HG02798 (cell line): ENCODE measurements at regions not wholly inside any gene's neighbourhood (a gene's known extent, or its start where the extent isn't known, plus 50 kb on each side); places are given as distances from the start of the nearest gene placed in this dataset.
"Not testable (repeated sequence)": the region's sequence is repeated elsewhere in the genome, so short reads cannot be mapped to it uniquely, and the experiment has no call there.

Experiments used
- ATAC-seq: cut with Tn5 transposase; IDR thresholded peaks from one replicate; pipeline ENCODE4 v1.9.1; 2021; ENCODE audit warnings: mild to moderate bottlenecking; ENCODE audit not compliant: unreplicated experiment, poor library complexity

DNA sequence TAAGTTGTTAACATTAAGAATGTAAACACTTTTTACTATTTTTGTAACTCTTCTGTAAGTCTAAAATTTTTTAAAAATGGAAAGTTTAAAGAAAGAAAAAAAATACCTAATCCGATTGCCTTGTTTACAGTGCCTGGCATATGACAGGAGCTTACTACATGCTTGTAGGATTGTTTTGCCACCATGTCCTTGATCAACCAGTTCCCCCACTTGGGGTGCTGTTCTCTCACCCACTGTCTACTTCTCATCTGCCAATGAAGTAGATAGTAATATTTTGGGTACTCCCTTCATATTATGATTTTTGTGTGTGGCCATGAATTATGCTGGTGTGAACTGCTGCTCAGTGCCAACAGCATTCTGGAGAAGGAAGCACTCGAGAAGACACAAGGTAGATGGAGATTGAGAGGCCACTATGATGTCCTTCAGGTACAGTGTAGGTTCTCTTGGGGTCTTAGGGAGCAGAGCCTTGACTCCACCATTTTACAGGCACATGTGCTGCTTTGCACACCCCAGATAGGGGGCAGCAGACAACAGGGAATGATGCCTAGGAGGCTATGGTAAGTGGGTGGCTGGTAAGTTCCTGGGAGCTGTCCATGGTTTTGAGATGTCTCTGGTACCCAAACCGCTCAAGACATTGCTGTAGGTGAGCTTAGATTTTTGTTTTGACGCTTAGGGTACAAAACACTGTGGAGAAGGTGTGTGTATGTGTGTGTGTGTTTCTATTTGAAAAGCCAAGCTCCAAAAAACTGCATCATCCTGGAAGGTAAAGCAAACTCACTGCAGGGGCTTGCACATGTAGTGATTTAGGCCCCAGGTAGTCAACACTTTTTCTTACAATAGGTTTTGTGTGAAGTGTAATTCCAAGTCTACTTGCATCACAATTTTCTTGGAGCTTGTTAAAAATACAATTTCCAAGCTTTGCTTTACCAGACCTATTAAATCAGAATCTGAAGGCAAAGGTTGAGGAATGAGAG lies 494.5 kb upstream of the LARGE1 start:
- ATAC-seq = no peak

DNA sequence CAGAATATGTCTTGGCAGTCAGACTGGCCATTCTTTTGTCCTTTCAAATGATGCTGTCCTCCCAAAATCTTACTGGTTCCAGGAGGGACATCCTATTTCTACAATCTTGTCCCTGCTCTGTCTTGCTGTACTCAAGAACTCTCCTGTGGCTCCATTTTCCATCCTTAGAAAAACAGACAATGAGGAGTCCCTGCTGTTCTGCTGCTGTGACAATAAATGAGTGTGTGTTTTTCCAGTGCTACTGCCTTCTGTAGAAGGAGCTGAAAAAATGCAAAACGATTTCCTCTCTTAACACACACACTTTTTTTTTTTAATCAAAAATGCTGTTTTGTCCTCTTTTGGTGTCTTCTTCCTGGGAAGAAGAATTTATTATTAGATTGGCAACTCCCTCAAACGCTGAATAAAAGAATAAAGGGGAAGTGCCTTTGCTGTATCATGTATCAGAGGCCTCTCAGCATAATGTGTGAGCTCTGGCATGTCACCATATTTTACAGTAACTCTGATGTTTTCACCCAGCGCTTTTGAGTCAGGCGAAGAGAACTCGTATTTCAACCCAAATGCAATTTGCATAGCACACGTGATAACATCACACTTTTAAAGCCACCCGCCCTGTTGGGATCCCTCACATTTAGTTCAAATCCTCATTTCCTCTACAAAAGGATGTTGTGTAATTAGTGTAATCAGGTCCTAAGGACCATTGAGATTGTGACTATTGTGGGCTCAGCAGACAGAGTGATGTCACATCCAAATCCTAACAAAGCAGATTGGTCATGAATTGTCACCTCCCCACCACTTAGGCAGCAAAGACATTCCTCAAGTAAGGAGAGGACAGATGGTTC lies 496.0 kb upstream of the LARGE1 start:
- ATAC-seq = no peak

DNA sequence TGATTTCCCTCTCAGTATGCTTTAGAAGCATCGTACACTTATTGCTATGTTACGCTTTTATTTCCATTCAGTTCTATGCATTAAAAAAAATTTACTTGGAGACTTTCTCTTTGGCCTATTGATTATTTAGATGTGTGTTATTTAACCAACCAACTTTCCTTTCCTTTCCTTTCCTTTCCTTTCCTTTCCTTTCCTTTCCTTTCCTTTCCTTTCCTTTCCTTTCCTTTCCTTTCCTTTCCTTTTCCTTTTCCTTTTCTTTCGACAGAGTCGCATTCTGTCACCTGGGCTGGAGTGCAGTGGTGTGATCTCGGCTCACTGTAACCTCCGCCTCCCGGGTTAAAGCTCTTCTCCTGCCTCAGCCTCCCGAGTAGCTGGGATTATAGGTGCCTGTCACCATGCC lies 502.7 kb upstream of the LARGE1 start:
- not testable (repeated sequence) for ATAC-seq

DNA sequence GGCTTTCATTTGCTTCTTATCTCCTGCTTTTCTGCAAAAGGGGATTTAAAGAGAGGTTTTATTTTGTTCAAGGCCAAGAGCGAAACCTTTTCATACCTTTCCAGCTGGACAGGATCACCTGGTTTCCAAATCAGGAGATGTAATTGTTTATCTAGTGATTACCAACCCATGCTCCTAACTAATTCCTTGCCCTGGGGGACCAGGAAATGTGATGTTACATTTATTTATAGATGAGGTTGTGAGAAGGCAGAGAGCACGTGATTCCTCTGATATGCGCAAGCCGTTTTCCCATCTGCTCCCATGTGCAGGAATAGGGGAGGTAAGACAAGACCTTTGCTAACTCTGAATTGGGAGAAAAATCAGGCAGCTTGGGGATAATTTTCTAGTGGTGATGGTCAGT lies 507.2 kb upstream of the LARGE1 start:
- ATAC-seq = no peak

DNA sequence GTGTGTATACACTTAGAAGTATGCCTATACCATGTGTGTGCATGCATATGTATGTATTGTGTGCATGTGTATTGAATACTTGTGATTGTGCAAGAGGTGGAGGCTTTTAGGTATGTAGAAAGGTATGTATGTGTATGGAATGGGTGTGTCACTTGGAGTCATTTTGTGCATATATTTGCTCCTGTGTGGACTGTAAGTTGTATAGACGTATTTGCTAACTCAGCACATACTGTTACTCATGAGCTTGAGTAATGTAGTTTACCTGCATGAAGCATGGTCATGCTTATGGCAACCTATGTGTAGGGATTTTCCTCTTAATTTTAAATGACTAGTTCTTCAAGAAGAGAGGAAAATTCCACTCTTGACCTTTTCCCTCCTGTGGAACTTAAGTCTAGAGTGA lies 507.6 kb upstream of the LARGE1 start:
- ATAC-seq = no peak

DNA sequence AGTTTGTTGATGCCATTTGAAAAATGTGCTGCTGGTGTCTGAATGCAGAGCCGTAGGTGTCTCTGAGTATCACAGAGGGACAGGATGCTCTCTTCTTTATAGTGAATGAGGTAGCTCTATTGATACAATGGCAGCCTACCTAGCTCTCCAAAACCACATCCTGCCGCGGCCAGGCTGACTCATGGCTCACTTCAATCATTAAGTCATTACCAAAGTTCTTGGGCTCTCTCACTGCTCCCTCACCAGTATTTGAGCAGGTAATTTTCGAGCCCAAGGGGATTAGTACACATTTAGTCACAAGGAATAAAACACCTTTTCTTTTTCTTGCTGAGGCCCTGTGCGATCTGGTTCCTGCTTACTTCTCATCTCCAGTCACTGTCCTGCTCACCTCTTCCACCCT lies 509.0 kb upstream of the LARGE1 start:
- ATAC-seq = no peak

DNA sequence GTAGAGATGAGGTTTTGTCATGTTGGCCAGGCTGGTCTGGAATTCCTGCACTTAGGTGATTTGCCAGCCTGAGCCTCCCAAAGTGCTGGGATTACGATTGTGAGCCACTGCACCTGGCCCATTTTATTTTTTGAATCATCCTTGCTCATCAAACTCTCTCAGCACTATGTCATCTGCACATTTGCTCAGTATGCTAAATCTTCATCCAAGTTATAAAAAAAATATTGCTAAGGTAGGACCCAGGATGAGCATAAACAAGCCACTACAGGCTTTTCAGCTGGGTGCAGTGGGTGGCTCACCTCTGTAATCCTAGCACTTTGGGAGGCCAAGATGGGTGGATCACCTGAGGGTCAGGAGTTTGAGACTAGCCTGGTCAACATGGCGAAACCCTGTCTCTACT lies 510.1 kb upstream of the LARGE1 start:
- ATAC-seq = no peak

DNA sequence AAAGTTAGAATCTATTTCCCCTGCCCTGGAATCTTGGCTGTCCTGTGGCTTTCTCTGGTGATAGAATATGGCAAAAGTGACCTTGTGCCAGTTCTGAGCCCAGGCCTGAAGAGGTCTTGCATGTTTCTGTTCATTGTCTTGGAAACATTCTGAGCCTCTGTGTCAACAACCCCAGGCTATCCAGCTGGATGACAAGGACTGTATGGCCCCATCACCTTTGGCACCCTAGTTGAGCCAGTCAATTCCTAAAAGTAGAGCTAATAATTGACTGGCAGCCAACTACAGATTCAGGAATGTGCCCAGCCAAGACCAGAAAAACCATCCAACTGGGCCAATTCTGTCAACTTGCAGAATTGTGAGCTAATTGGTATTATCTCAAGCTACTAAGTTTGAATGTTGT lies 514.1 kb upstream of the LARGE1 start:
- no peak for ATAC-seq

DNA sequence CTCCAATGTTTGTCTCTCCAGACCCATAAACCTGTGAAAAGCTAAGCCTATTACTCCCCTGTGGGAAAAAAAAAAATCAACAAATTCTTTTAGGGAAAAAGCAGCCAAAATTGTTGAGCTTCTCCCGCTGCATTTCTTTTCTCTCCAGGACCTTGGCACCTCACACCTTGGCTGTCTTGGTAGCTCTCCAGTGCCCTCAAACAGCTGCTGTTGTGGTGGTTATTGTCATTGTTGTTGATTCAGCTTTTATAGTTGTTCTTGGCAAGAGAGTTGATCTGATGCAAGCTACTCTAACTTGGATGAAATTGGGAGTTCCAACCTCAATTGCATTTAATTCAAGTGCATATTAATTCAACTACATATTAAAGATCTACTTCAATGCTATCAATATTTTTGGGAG lies 516.9 kb upstream of the LARGE1 start:
- no peak for ATAC-seq

DNA sequence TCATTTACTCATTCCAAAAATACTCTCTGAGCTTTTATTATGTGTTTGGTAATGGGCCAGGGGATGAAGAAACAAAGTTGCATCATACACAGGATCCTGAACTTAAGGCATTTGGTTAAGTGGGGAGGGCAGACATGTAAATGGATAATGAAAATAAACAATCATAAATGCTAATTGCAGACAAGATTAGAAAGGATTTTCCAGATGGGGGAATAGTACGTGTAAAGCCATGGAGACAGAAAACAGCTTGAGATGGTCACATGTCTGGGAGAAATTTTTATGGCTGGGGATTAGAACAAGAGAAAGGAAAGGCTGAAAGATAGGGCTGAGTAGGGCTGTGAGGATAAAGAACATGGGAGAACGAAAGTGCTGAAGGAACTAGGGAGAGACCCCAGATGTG lies 534.3 kb upstream of the LARGE1 start:
- no peak for ATAC-seq

DNA sequence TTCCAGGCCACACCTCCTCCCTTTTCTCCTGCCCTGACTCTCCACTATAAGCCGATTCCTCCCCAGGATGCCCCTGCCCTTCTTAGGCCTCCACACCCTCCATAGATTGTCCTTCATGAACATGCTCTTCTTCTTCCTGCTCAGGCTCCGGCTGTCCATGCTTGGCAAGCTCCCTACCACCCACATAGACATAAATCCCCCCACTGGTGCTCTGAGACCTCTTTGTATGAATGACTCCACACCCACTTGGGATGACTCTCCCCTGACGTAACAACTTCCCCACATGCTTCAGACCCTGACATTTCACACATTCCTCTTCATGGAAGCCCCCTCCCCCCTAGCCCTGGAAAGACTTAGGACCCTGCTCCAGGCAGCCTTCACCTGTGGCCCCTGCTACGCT lies 542.5 kb upstream of the LARGE1 start:
- no peak for ATAC-seq

DNA sequence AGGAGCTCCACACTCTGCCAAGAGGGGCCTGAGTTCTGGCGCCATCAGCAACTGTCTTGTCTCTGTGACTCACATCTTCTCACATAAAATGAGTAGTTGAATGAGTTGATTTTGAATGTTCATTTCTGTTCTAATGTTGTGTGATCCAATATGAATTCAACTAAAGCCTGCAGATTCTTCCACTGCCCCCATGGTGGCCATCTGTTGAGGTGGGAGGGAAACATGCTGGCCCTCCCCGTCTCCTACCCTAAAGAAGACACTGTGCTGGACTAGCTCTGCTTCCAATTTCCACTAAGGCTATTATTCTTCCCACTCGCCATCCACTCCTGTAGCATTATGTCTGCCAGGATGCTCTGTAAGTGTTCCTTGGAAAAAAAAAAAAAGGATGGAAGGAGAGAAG lies 555.6 kb upstream of the LARGE1 start:
- no peak for ATAC-seq

DNA sequence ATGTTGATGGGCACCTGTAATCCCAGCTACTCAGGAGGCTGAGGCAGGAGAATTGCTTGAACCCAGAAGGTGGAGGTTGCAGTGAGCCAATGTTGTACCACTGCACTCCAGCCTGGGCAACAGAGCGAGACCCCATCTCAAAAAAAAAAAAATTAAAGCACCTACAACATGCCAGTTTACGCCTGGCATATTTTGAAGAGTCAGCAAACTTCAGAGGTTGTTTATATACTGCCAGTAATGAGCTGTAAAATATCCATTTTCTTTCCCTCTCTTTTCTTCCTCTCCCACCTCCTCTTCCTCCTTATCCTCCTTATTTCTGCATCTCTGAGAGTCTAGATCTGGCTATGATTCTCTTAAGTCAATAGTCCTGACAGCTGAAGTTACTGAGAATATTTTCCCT lies 556.5 kb upstream of the LARGE1 start:
- ATAC-seq = no peak

DNA sequence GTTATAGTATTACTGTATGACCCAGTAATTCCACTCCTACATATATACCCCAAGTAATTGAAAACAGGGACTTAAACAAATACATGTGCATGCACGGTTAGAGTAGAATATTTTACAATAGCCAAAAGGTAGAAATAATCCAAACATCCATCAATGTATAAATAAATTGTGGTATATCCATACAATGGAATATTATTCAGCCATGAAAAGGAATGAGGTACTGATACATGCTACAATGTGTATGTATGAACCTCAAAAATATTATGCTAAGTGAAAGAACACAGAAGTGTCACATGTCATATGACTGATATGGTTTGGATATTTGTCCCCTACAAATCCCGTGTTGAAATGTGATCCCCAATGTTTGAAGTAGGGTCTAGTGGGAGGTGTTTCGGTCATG lies 560.8 kb upstream of the LARGE1 start:
- no peak for ATAC-seq

DNA sequence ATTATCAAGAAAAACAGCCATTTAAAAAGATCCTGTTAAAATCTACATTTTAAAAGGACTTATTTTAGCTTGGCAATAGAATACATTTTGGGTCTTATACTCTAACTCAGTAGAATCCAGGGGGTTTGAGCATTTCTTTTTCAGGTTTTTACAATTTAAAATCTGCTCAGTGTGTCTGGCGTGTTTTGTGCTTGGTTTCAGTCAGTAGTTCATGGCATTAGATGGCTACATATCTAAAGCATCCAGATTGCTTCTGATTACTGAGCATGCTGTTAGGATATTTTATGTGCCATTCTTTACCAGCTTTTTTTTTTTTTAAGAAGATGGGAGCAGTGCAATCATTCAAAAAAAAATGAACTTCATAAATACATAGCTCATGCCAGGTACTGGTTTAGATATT lies 566.1 kb upstream of the LARGE1 start:
- no peak for ATAC-seq

DNA sequence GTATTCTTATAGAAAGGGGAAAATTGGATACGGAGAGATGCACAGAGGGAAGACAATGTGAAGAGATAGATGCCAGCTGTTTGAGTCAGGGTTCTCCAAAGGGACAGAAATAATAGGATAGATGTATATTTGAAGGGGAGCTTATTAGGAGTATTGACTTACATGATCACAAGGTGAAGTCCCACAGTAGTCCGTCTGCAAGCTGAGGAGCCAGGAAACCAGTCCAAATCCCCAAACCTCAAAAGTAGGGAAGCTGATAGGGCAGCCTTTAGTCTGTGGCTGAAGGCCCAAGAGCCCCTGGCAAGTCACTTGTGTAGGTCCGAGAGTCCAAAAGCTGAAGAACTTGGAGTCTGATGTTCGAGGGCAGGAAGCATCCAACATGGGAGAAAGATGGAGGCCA lies 569.6 kb upstream of the LARGE1 start:
- ATAC-seq = no peak

DNA sequence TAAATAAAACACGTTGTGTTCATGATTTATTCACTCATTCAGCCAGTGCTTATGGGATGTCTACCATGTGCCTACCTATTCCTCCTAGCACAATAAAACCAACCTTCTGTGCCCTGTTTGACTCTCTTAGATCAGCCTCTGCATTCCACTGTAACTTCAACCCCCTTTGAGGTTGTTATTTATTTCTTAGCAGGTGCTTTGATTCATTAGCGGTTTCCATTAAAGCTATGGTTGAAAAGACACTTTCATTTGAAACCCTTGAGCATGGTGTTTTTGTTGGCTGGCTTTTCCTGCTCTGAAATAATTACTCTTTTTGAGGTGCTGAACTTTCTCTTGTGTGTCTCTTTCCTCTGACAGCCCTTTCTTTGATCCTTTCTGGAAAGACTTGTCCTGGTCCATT lies 570.6 kb upstream of the LARGE1 start:
- no peak for ATAC-seq

DNA sequence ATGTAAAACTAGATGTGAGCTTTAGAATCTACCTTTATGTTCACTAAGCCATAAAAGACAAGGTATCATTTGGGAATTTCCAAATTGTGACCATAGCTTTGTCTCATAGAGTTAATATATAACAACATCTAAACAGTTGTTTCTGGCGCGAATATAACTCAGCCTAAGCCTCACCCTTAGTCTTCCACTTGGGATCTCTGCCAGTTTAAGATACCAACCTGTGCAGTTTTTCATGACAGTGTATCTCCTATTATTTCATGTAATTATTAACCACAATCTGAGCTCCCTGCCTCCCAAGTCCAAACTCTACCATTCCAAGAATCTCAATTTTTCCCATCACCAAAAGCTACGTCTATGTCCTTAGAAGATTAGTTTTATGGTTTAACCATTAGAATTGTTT lies 572.5 kb upstream of the ISX start:
- no peak for ATAC-seq

DNA sequence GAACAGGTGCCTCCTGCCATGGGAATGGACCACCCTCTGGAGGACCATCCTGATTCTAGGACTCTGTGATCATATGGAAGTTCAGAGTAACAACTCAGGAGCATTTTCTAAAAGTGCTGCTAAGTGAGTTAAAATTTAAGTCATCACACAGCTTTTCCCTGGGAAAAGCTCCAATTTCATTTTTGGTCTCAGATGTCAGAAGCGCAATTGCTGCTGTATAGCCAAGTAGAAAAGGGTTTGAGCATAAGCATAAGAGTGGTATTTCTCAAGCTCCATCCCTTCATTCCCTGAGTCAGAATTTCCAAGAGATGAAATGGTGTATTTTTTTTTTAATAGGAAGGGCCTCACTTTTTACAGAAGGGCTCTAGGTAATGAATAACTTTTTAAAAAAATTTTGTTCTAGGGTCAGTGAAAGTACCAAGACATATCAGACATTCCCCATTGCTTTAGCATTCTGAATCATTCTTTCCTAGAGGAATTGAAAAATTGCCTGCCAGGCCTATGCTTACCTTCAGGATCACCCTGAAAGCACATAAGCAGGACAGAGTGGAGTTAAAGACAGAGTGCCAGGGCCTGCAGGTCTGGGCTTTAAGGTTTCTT lies 564.5 kb upstream of the ISX start:
- ATAC-seq = no peak

DNA sequence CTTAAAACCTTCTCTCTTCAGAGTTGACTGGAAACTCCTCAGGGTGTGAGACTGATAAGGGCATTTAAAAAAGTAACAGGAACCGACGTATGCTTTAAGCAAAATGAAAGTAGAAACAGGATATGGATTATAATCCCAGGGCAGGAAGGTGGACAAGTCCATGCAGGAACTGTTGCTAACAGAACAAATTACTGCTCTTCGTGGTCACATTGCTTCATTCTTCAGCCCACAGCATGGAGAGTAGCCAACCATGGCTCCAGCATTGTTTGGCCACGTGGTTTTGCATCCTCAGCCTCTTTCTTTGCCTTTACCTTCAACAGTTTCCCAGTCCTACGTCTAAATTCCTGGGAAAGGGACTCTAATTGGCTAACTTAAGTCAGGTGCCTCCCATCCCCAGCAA lies 563.1 kb upstream of the ISX start:
- no peak for ATAC-seq

DNA sequence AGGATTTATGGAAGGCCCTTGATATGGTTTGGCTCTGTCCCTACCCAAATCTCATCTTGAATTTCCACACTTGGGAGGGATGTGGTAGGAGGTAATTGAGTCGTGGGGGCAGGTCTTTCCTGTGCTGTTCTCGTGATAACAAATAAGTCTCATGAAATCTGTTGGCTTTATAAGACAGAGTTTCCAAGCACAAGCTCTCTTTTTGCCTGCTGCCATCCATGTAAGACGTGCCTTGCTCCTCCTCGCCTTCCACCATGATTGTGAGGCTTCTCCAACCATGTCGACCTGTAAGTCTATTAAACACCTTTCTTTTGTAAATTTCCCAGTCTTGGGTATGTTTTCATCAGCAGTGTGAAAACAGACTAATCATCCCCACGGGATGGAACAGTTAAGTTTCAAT lies 557.2 kb upstream of the ISX start:
- ATAC-seq = no peak
